HL-60 (cell line): ENCODE measurements at regions not wholly inside any gene's neighbourhood (a gene's known extent, or its start where the extent isn't known, plus 50 kb on each side); places are given as distances from the start of the nearest gene placed in this dataset.

Source experiments
- CTCF ChIP-seq: IDR thresholded peaks from one replicate; pipeline ENCODE4 v1.5.1; 2011; ENCODE audit warnings: low read length, control low read depth, inconsistent platforms; ENCODE audit not compliant: insufficient read depth
- POLR2AphosphoS5 ChIP-seq: IDR thresholded peaks from 2 replicates; pipeline ENCODE4 v1.6.1; 2012; ENCODE audit warnings: low read depth
- REST ChIP-seq: IDR thresholded peaks from 2 replicates; pipeline ENCODE4 v1.6.1; 2012; ENCODE audit warnings: low read depth; ENCODE audit not compliant: insufficient replicate concordance
- SPI1 ChIP-seq: IDR thresholded peaks from 2 replicates; pipeline ENCODE4 v1.6.1; 2012; ENCODE audit warnings: low read depth, mild to moderate bottlenecking, borderline replicate concordance

GRCh38 chr17:54373970-54374369 lies 526.7 kb upstream of the TOM1L1 start:
- TF ChIP-seq SPI1, result no peak
- no peak for TF ChIP-seq CTCF
- TF ChIP-seq POLR2AphosphoS5, result no peak
- TF ChIP-seq REST, result no peak
